ENCODE measurements at regions not wholly inside any gene's neighbourhood (a gene's known extent, or its start where the extent isn't known, plus 50 kb on each side); places are given as distances from the start of the nearest gene placed in this dataset.

DNA sequence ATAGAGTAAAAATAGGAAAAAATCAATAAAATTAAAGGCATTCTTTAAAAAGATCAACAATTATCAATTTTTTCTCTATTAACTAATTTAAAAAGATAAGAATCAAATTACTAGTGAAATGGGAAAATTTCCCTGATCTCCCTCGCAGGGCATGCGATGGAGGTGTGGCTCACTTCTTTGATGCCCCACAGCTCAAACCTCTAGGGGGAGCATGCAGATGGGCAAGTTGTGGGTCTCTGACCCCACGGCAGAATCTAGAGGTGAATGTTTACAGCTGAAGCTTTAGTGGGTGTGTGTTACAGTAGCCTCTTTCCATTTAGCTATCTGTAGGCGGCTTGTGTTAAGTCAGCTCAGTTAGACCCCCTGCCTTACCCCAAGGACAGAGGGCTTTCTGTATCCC, 1348.8 kb downstream of the PCDH18 start:
- H3K27ac ChIP-seq, result no peak overlapping the region
- H3K27me3 ChIP-seq, result no peaks in the 10 kb centered on the region
- FAIRE-seq (no peak), DNase-seq (no peak), ATAC-seq (no peak)
- H3K9me3 ChIP-seq, result no peaks in the 10 kb centered on the region
- intact Hi-C loops (cut with DNase I), result no loop called here
- H3K4me1 ChIP-seq, result no peaks in the 10 kb centered on the region
- 75 to 88% methylated on average over 4 of the region's 4 CpGs for WGBS, 2 donors
- no peaks in the 10 kb centered on the region for H3K36me3 ChIP-seq
- TF ChIP-seq, protein P1, sequence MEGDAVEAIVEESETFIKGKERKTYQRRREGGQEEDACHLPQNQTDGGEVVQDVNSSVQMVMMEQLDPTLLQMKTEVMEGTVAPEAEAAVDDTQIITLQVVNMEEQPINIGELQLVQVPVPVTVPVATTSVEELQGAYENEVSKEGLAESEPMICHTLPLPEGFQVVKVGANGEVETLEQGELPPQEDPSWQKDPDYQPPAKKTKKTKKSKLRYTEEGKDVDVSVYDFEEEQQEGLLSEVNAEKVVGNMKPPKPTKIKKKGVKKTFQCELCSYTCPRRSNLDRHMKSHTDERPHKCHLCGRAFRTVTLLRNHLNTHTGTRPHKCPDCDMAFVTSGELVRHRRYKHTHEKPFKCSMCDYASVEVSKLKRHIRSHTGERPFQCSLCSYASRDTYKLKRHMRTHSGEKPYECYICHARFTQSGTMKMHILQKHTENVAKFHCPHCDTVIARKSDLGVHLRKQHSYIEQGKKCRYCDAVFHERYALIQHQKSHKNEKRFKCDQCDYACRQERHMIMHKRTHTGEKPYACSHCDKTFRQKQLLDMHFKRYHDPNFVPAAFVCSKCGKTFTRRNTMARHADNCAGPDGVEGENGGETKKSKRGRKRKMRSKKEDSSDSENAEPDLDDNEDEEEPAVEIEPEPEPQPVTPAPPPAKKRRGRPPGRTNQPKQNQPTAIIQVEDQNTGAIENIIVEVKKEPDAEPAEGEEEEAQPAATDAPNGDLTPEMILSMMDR (IDR thresholded peaks at IDR 0.05), result no peak
- no peak overlapping the region for H3K4me3 ChIP-seq

DNA sequence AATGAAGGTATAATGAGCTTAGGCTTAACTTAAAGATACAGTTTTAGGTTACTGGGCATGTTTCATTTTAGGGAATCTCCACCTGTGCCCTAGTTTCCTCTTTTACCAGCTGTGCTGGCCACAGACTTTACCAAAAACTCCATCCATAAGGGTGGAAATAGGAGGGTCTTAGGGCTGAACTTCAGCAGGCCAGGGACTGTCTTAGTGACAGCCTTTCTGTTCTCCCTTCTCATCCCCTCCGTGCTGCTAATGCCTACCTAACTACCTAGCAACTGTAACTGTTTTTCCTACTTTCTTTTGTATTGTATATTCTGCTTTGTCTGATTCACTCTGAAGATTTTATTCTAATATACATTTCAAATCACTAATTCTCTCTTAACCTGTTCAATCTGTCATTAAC, 1375.3 kb downstream of the PCDH18 start:
- WGBS, 2 donors, result 47% methylated on average over 1 of the region's 1 CpG
- FAIRE-seq (no peak), DNase-seq (no peak), ATAC-seq (no peak)
- Histone ChIP-seq H3K4me1 (no peaks in the 10 kb centered on the region), H3K27ac (no peak overlapping the region), H3K36me3 (no peaks in the 10 kb centered on the region), H3K4me3 (no peak overlapping the region), H3K27me3 (no peaks in the 10 kb centered on the region), H3K9me3 (no peaks in the 10 kb centered on the region)
- intact Hi-C loops (cut with DNase I), result no loop called here
- TF ChIP-seq, protein P1 (IDR thresholded peaks at IDR 0.05), result no peak

DNA sequence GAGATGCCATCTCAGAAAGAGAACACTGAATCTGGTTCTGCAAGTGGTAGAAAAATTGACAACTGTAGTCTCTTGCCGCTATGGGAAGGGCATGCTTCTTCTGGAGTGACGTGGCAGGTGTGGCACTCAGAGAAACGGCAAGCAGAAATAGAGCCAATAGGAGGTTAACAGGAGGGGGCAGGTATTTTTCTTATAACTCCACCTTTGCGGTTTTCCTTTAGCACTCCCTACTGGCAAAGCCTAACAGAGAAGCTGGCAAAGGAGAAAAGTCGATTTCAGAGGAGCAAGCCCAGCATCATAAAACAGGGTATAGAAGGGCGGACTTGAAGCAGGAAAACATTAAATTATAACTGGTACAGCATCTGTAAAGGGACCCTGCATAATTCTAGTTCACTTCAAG, 1382.2 kb downstream of the PCDH18 start:
- TF ChIP-seq, protein P1 (IDR thresholded peaks at IDR 0.05), result no peak
- no peaks in the 10 kb centered on the region for H3K9me3 ChIP-seq
- H3K4me3 ChIP-seq, result no peak overlapping the region
- 60 to 70% methylated on average over 6 of the region's 6 CpGs for WGBS, 2 donors
- H3K4me1 ChIP-seq, result no peaks in the 10 kb centered on the region
- intact Hi-C loops (cut with DNase I), result no loop called here
- no peaks in the 10 kb centered on the region for H3K27me3 ChIP-seq
- no peaks in the 10 kb centered on the region for H3K36me3 ChIP-seq
- ATAC-seq, result no peak
- H3K27ac ChIP-seq, result no peak overlapping the region
- FAIRE-seq, result no peak
- DNase-seq, result no peak

DNA sequence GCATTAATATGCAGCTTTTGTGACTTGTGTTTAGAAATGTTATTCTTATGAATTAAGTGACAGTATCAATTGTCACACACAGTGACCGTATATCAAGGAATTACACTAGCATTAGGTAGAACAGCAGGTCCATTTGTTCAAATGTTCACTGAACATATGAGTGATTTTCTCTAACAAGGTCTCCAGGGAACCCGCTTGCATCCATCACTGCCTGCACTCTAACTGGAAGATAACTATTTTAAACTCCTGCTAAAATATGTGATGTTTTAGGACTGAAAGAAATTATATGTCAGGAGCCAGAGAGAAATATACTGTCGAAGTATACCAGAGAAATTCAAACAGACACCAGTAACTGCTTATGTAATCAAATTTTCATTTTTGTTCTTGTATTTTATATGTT, 1395.7 kb downstream of the PCDH18 start:
- ATAC-seq (no peak), DNase-seq (no peak), FAIRE-seq (no peak)
- H3K27me3 ChIP-seq, result peaks cover 0 to 3% (median 0%) of the 10 kb centered on the region in 4 donors
- H3K4me3 ChIP-seq, result no peak overlapping the region
- H3K27ac ChIP-seq, result no peak overlapping the region
- 61 to 77% methylated on average over 3 of the region's 3 CpGs for WGBS, 2 donors
- no peaks in the 10 kb centered on the region for H3K4me1 ChIP-seq
- no peaks in the 10 kb centered on the region for H3K9me3 ChIP-seq
- TF ChIP-seq, protein P1 (IDR thresholded peaks at IDR 0.05), result no peak
- intact Hi-C loops (cut with DNase I), result no loop called here
- H3K36me3 ChIP-seq, result no peaks in the 10 kb centered on the region

DNA sequence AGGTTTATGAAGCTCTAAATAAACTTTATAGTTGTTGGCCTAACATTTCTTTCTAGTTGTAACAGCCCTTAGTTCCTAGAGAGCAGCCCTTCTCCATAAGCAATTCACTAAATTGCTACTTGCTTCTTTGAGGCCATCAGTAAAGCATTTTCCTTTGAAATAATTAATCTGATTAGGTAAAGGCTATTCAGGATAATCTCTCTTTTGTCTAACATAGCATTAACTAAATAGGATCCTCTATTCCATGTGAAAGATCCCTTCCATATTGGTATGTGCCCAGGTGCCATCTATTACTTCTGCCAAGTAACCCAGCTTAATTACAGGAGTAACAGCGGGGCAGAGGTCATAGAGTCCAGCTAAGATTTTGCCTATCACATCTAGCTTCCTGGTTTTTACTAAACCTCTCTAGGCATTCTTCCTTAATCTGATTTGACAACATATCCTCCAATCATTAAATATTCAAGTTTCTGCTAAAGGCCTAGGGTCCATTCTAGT, 1408.0 kb downstream of the PCDH18 start:
- Histone ChIP-seq H3K27me3 (no peaks in the 10 kb centered on the region), H3K9me3 (no peaks in the 10 kb centered on the region), H3K36me3 (no peaks in the 10 kb centered on the region), H3K27ac (no peak overlapping the region), H3K4me1 (no peaks in the 10 kb centered on the region), H3K4me3 (no peak overlapping the region)
- TF ChIP-seq, protein P1 (IDR thresholded peaks at IDR 0.05), result no peak
- FAIRE-seq (no peak), ATAC-seq (no peak), DNase-seq (no peak)
- WGBS, 2 donors, result 76 to 90% methylated on average over 1 of the region's 1 CpG
- intact Hi-C loops (cut with DNase I), result no loop called here
